Skeletal muscle satellite cell (primary cell): ENCODE measurements at regions not wholly inside any gene's neighbourhood (a gene's known extent, or its start where the extent isn't known, plus 50 kb on each side); places are given as distances from the start of the nearest gene placed in this dataset.
"Not testable (repeated sequence)": the region's sequence is repeated elsewhere in the genome, so short reads cannot be mapped to it uniquely, and the experiment has no call there.

Experiments
- H3K27me3 ChIP-seq: 2 replicates; pipeline ENCODE4 v1.7.0; 2013; ENCODE audit warnings: low read length; ENCODE audit not compliant: control insufficient read depth, insufficient read depth
- H3K36me3 ChIP-seq: 2 replicates; pipeline ENCODE4 v1.7.0; 2013; ENCODE audit warnings: mild to moderate bottlenecking, control low read depth, low read length; ENCODE audit not compliant: insufficient read depth
- H3K4me1 ChIP-seq: 2 replicates; pipeline ENCODE4 v1.7.0; 2013; ENCODE audit warnings: low read length; ENCODE audit not compliant: control insufficient read depth, insufficient read depth
- H3K4me2 ChIP-seq: 2 replicates; pipeline ENCODE4 v1.7.0; 2013; ENCODE audit warnings: mild to moderate bottlenecking, low read length
- H3K4me3 ChIP-seq: 2 replicates; pipeline ENCODE4 v1.7.0; 2013; ENCODE audit warnings: low read length
- H3K9ac ChIP-seq: 2 replicates; pipeline ENCODE4 v1.7.0; 2013; ENCODE audit warnings: mild to moderate bottlenecking, low read depth, low read length, moderate library complexity
- H3K9me3 ChIP-seq: replicated peaks from 2 replicates; pipeline ENCODE4 v1.7.0; 2013; ENCODE audit warnings: mild to moderate bottlenecking, control low read depth, low read length

- Histone ChIP-seq H3K9me3 (no peaks in the 10 kb centered on the region), H3K27me3 (no peaks in the 10 kb centered on the region), H3K4me1 (no peaks in the 10 kb centered on the region), H3K9ac (no peak overlapping the region), H3K4me3 (no peak overlapping the region), H3K4me2 (no peak overlapping the region), H3K36me3 (no peaks in the 10 kb centered on the region)
These were observed 114.1 kb downstream of the RAB38 start for GRCh38 chr11:88061111-88061510.

DNA sequence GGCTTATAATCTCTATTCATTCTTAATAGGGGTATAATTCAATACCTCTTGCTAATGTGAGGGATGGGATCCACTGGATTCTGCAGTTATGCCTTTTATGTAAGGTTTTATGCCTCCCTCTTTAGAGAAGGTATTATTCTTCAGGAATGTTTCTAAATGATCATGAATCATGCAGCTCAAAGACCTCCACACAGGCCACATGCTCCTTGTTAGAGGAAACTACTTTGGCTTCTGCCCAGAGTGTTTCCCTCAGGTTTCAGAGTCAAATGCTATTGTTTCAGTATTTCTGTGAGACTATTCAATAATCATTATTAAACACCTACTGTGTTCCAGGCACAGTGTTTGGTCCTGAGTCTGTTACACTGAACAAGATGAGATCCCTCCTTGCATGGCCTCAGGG, 115.9 kb downstream of the RAB38 start:
- Histone ChIP-seq H3K4me1 (no peaks in the 10 kb centered on the region), H3K4me2 (no peak overlapping the region), H3K4me3 (no peak overlapping the region), H3K36me3 (no peaks in the 10 kb centered on the region), H3K9me3 (no peaks in the 10 kb centered on the region), H3K27me3 (no peaks in the 10 kb centered on the region), H3K9ac (no peak overlapping the region)

GRCh38 chr11:88051396-88051795, 123.8 kb downstream of the RAB38 start:
- H3K4me3 ChIP-seq, result no peak overlapping the region

DNA sequence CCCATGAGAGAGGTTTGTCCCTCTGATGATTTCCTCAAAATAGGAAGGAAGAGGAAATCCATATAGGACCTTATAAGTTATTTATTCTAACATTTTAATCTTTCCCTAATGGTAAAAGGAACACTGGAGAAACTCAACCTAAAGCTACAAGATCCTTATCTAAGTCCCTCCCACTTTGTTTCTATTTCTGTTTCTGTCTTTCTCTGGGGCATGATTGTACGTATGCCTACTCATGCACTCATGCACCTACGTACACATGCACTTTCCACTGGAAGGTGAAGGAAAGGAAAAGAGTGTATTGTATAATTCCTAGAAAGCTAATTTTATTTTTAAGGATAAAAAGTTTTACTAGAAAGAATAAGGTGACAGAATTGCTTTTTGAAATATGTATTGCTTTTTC, 125.0 kb downstream of the RAB38 start:
- no peaks in the 10 kb centered on the region for H3K36me3 ChIP-seq
- H3K4me3 ChIP-seq, result no peak overlapping the region
- no peak overlapping the region for H3K9ac ChIP-seq
- H3K27me3 ChIP-seq, result no peaks in the 10 kb centered on the region
- no peaks in the 10 kb centered on the region for H3K4me1 ChIP-seq
- no peak overlapping the region for H3K4me2 ChIP-seq
- H3K9me3 ChIP-seq, result no peaks in the 10 kb centered on the region

More at GRCh38 chr11:88051396-88051795, 123.8 kb downstream of the RAB38 start:
- Histone ChIP-seq H3K4me1 (no peaks in the 10 kb centered on the region), H3K36me3 (no peaks in the 10 kb centered on the region), H3K9me3 (no peaks in the 10 kb centered on the region), H3K9ac (no peak overlapping the region), H3K27me3 (no peaks in the 10 kb centered on the region), H3K4me2 (no peak overlapping the region)

- not testable (repeated sequence) for H3K4me2 ChIP-seq, H3K9ac ChIP-seq, H3K9me3 ChIP-seq, H3K4me1 ChIP-seq, H3K36me3 ChIP-seq, H3K4me3 ChIP-seq
- peaks cover 11% of the 10 kb centered on the region for H3K27me3 ChIP-seq
These were observed 130.0 kb downstream of the RAB38 start for GRCh38 chr11:88045288-88045687.

- peaks cover 11% of the 10 kb centered on the region for H3K27me3 ChIP-seq
- H3K36me3 ChIP-seq, H3K4me1 ChIP-seq, H3K9me3 ChIP-seq, H3K4me2 ChIP-seq, H3K4me3 ChIP-seq, H3K9ac ChIP-seq: not testable (repeated sequence)
These were observed 130.6 kb downstream of the RAB38 start for GRCh38 chr11:88044658-88045057.

- peaks cover 11% of the 10 kb centered on the region for H3K27me3 ChIP-seq
- H3K36me3 ChIP-seq, result no peaks in the 10 kb centered on the region
- H3K9me3 ChIP-seq, result no peaks in the 10 kb centered on the region
- no peak overlapping the region for H3K4me3 ChIP-seq
- no peaks in the 10 kb centered on the region for H3K4me1 ChIP-seq
- no peak overlapping the region for H3K9ac ChIP-seq
- no peak overlapping the region for H3K4me2 ChIP-seq
These were observed 132.1 kb downstream of the RAB38 start for GRCh38 chr11:88043149-88043548.

GRCh38 chr11:88042647-88043046, 132.6 kb downstream of the RAB38 start:
- H3K9me3 ChIP-seq, result no peaks in the 10 kb centered on the region
- H3K9ac ChIP-seq, result no peak overlapping the region
- H3K4me3 ChIP-seq, result no peak overlapping the region
- H3K36me3 ChIP-seq, result no peaks in the 10 kb centered on the region
- H3K4me1 ChIP-seq, result no peaks in the 10 kb centered on the region
- peaks cover 11% of the 10 kb centered on the region for H3K27me3 ChIP-seq
- H3K4me2 ChIP-seq, result no peak overlapping the region

- no peaks in the 10 kb centered on the region for H3K36me3 ChIP-seq
- no peak overlapping the region for H3K9ac ChIP-seq
- H3K9me3 ChIP-seq, result no peaks in the 10 kb centered on the region
These were observed 133.0 kb downstream of the RAB38 start for GRCh38 chr11:88042238-88042637.

DNA sequence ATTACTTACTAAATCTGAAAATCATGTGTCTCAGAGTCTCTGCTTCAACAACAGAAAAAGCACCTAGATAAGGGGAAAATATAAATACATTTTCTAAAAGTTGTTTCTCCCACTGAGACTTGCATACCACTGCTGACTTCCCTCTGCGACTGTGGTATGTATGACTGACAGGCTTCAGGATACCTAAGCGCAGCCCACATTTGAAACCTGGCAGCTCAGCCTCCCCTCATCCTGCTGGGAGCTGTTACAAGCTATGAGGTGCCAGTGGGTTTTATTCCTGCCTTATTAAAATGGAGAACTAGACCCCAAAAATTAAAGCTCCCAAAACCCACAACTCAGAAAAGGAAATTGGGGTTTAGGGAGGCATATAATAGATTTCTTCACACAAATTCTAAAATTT, 133.6 kb downstream of the RAB38 start:
- H3K4me3 ChIP-seq, result no peak overlapping the region
- H3K36me3 ChIP-seq, result no peaks in the 10 kb centered on the region
- H3K9ac ChIP-seq, result no peak overlapping the region
- no peaks in the 10 kb centered on the region for H3K4me1 ChIP-seq
- H3K27me3 ChIP-seq, result peaks cover 11% of the 10 kb centered on the region
- H3K4me2 ChIP-seq, result no peak overlapping the region
- no peaks in the 10 kb centered on the region for H3K9me3 ChIP-seq

More at GRCh38 chr11:88042238-88042637, 133.0 kb downstream of the RAB38 start:
- H3K27me3 ChIP-seq, result peaks cover 11% of the 10 kb centered on the region
- no peaks in the 10 kb centered on the region for H3K4me1 ChIP-seq
- no peak overlapping the region for H3K4me2 ChIP-seq
- H3K4me3 ChIP-seq, result no peak overlapping the region

DNA sequence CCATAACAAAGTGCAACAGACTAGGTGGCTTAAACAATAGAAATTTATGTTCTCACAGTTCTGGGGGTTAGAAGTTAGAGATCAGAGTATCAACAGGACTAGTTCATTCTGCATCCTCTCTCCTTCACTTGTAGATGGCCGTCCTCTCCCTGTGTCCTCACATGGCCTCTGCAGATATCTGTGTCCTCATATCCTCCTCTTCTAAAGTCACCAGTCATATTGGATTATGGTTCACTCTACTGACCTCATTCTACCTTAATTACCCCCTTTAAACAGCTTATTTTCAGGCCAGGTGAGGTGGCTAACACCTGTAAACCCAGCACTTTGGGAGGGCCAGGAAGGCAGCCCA, 135.1 kb downstream of the RAB38 start:
- no peaks in the 10 kb centered on the region for H3K4me1 ChIP-seq
- H3K9me3 ChIP-seq, result no peaks in the 10 kb centered on the region
- H3K9ac ChIP-seq, result no peak overlapping the region
- no peaks in the 10 kb centered on the region for H3K36me3 ChIP-seq
- H3K27me3 ChIP-seq, result peaks cover 11% of the 10 kb centered on the region
- no peak overlapping the region for H3K4me3 ChIP-seq
- no peak overlapping the region for H3K4me2 ChIP-seq

DNA sequence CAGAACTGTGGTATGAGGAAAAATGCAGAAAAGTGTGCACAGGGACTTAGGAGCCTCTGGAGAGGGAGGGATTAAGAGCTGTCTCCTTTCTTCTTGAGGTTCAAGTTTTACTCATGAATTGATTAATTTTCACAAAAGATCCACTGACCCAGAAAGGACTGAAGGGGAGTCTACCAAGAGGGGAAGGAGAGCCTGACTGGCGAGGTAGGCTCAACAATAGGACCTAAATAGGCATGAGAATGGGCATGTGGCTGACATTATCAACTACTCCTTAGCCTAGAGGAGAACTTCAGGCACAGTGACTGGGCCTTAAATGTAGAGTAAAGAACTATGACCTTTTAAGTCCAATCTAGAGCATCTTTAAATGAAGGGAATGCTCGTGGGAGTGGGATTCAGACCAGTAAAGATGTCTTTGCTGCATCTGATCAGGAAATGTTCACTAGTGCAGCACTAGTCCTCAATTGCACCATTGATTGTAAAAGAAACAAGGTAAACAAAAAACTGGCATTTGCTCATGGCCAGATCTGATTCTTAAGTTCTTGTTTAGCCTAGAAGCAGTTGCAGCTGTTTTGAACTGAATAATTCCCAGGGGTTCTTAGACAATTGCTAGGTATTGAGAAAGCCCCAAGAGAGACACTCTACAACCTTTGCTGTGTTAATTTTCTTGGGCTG, 135.6 kb downstream of the RAB38 start:
- Histone ChIP-seq H3K4me2 (no peak overlapping the region), H3K4me3 (no peak overlapping the region)

More for the DNA sequence above, 135.6 kb downstream of the RAB38 start:
- Histone ChIP-seq H3K4me1 (no peaks in the 10 kb centered on the region), H3K9ac (no peak overlapping the region), H3K9me3 (no peaks in the 10 kb centered on the region), H3K27me3 (peaks cover 11% of the 10 kb centered on the region), H3K36me3 (no peaks in the 10 kb centered on the region)
